Astrocyte (in vitro differentiated cells and primary cell): ENCODE measurements at regions not wholly inside any gene's neighbourhood (a gene's known extent, or its start where the extent isn't known, plus 50 kb on each side); places are given as distances from the start of the nearest gene placed in this dataset.

ENCODE experiments used
- EZH2 ChIP-seq: IDR thresholded peaks from 2 replicates; pipeline ENCODE4 v1.6.1; 2012; ENCODE audit warnings: mild to moderate bottlenecking, low read length, inconsistent platforms; ENCODE audit not compliant: insufficient read depth
- TF ChIP-seq, protein P1 (sequence below): IDR thresholded peaks from 2 replicates; pipeline ENCODE4 v1.5.1; 2011; ENCODE audit warnings: low read depth, mild to moderate bottlenecking, inconsistent platforms, low read length, moderate library complexity; ENCODE audit not compliant: insufficient read depth

GRCh38 chr15:31267161-31268107 is 59.2 kb upstream of the KLF13 start:
- TF ChIP-seq, protein P1, sequence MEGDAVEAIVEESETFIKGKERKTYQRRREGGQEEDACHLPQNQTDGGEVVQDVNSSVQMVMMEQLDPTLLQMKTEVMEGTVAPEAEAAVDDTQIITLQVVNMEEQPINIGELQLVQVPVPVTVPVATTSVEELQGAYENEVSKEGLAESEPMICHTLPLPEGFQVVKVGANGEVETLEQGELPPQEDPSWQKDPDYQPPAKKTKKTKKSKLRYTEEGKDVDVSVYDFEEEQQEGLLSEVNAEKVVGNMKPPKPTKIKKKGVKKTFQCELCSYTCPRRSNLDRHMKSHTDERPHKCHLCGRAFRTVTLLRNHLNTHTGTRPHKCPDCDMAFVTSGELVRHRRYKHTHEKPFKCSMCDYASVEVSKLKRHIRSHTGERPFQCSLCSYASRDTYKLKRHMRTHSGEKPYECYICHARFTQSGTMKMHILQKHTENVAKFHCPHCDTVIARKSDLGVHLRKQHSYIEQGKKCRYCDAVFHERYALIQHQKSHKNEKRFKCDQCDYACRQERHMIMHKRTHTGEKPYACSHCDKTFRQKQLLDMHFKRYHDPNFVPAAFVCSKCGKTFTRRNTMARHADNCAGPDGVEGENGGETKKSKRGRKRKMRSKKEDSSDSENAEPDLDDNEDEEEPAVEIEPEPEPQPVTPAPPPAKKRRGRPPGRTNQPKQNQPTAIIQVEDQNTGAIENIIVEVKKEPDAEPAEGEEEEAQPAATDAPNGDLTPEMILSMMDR: no peak
- TF ChIP-seq EZH2: no peak
